PC-9 (cell line): ENCODE measurements at regions not wholly inside any gene's neighbourhood (a gene's known extent, or its start where the extent isn't known, plus 50 kb on each side); places are given as distances from the start of the nearest gene placed in this dataset.

Experiments used
- BruUV-seq: library from RNA; stranded (reverse); fragments of 400-500 nt; replicated peaks from 2 replicates; lab custom pipeline; 2021; lab: Mats Ljungman, UMichigan
- CTCF ChIA-PET: fragments of 300-600 bp; sonication (Branson Sonifier 250); formaldehyde crosslinking; loops from one replicate; lab custom pipeline; 2022; ENCODE audit warnings: antibody characterized with exemption; lab: Charles Lee
- POLR2A ChIA-PET: fragments of 300-600 bp; sonication (Branson Sonifier 250); formaldehyde crosslinking; loops from one replicate; lab custom pipeline; 2022; ENCODE audit warnings: antibody characterized with exemption; ENCODE audit not compliant: unreplicated experiment; lab: Charles Lee
- DNase-seq, 2 experiments: peaks; one replicate each; pipeline versions ENCODE4 v3.0.0 to v3.0.0-alpha.2; 2015 to 2022; ENCODE audit warnings: mixed read lengths in 1 of 2
- H2AFZ ChIP-seq: fragments of 200-600 bp; sonication (generic); 2 replicates; pipeline ENCODE4 v1.8.1; 2017; ENCODE audit warnings: antibody characterized with exemption
- H3F3A ChIP-seq: fragments of 200-600 bp; sonication (generic); 2 replicates; pipeline ENCODE4 v1.8.1; 2017; ENCODE audit warnings: antibody characterized with exemption, mild to moderate bottlenecking, low read depth; ENCODE audit not compliant: insufficient read depth
- H3K27ac ChIP-seq: fragments of 200-600 bp; sonication (generic); 2 replicates; pipeline ENCODE4 v1.6.1; 2016; ENCODE audit warnings: mixed run types
- H3K27me3 ChIP-seq: fragments of 200-600 bp; sonication (generic); 2 replicates; pipeline ENCODE4 v1.6.1; 2016; ENCODE audit warnings: low read depth, mixed run types; ENCODE audit not compliant: insufficient read depth
- H3K36me3 ChIP-seq: fragments of 200-600 bp; sonication (generic); 2 replicates; pipeline ENCODE4 v1.6.1; 2016; ENCODE audit warnings: low read depth, mixed run types
- H3K4me1 ChIP-seq: fragments of 200-600 bp; sonication (generic); replicated peaks from 2 replicates; pipeline ENCODE4 v1.6.1; 2016; ENCODE audit warnings: mixed run types; ENCODE audit not compliant: insufficient read depth
- H3K4me2 ChIP-seq: fragments of 200-600 bp; sonication (generic); 2 replicates; pipeline ENCODE4 v1.6.1; 2017; ENCODE audit warnings: mixed run types
- H3K4me3 ChIP-seq: fragments of 200-600 bp; sonication (generic); 2 replicates; pipeline ENCODE4 v1.6.1; 2016; ENCODE audit warnings: mixed run types
- H3K79me2 ChIP-seq: fragments of 200-600 bp; sonication (generic); 2 replicates; pipeline ENCODE4 v1.6.1; 2017; ENCODE audit warnings: low read depth, mixed run types
- H3K9me2 ChIP-seq: fragments of 200-600 bp; sonication (generic); 2 replicates; pipeline ENCODE4 v1.8.1; 2017; ENCODE audit warnings: mild to moderate bottlenecking; ENCODE audit not compliant: insufficient read depth
- H3K9me3 ChIP-seq: fragments of 200-600 bp; sonication (generic); 2 replicates; pipeline ENCODE4 v1.8.1; 2016; ENCODE audit warnings: low read depth; ENCODE audit not compliant: insufficient read depth
- H4K20me1 ChIP-seq: fragments of 200-600 bp; sonication (generic); 2 replicates; pipeline ENCODE4 v1.8.1; 2017; ENCODE audit not compliant: insufficient read depth
- EZH2 ChIP-seq: fragments of 200-600 bp; sonication (generic); IDR thresholded peaks from 2 replicates; pipeline ENCODE4 v1.8.0; 2017; ENCODE audit warnings: antibody characterized with exemption, low read depth
- intact Hi-C: fragments of 100-400 bp; cut with micrococcal nuclease; formaldehyde crosslinking; loops from one replicate; pipeline ENCODE4 v1.10.0; 2022; ENCODE audit not compliant: unreplicated experiment
- TF ChIP-seq, protein P1 (sequence below): fragments of 200-600 bp; sonication (generic); conservative IDR thresholded peaks from 2 replicates; pipeline ENCODE4 v1.6.1; 2017; ENCODE audit warnings: mixed run types, antibody characterized with exemption, mild to moderate bottlenecking, moderate library complexity

DNA sequence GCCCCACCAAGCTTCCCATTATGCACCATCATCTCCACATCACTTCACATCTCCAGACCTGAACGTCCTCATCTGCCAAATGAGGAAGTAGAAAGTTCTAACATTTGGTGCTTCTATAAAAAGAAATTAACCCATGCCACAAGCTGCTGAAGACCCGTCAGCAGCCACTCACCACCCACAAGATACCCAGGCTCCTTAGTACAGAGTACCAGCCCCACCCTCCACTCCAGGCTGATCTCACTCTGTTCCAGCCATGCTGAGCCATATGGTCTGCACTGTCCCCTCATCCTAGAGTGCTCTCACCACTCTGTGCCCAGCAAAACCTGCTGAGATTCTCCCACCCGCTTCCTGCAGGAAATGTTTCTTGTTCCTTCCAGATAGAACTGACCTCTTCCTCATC, 240.8 kb upstream of the PPARGC1A start:
- Histone ChIP-seq H3K27me3 (peaks cover 8% of the 10 kb centered on the region; the same call in 1 of the 2 replicates), H3K4me1 (no peaks in the 10 kb centered on the region), H3K36me3 (no peaks in the 10 kb centered on the region), H3K4me3 (no peak overlapping the region), H3F3A (no peaks in the 10 kb centered on the region), H3K4me2 (no peak overlapping the region), H3K79me2 (no peaks in the 10 kb centered on the region), H4K20me1 (no peaks in the 10 kb centered on the region), H3K9me2 (no peaks in the 10 kb centered on the region), H3K27ac (no peak overlapping the region), H2AFZ (no peak overlapping the region), H3K9me3 (no peaks in the 10 kb centered on the region)
- intact Hi-C loops: no loop called here
- TF ChIP-seq, protein P1, sequence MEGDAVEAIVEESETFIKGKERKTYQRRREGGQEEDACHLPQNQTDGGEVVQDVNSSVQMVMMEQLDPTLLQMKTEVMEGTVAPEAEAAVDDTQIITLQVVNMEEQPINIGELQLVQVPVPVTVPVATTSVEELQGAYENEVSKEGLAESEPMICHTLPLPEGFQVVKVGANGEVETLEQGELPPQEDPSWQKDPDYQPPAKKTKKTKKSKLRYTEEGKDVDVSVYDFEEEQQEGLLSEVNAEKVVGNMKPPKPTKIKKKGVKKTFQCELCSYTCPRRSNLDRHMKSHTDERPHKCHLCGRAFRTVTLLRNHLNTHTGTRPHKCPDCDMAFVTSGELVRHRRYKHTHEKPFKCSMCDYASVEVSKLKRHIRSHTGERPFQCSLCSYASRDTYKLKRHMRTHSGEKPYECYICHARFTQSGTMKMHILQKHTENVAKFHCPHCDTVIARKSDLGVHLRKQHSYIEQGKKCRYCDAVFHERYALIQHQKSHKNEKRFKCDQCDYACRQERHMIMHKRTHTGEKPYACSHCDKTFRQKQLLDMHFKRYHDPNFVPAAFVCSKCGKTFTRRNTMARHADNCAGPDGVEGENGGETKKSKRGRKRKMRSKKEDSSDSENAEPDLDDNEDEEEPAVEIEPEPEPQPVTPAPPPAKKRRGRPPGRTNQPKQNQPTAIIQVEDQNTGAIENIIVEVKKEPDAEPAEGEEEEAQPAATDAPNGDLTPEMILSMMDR: no peak
- no peak for TF ChIP-seq EZH2
- BruUV-seq: no TSS peak
- ChIA-PET CTCF (no interaction called here), POLR2A (no interaction called here)
- no peak for DNase-seq

DNA sequence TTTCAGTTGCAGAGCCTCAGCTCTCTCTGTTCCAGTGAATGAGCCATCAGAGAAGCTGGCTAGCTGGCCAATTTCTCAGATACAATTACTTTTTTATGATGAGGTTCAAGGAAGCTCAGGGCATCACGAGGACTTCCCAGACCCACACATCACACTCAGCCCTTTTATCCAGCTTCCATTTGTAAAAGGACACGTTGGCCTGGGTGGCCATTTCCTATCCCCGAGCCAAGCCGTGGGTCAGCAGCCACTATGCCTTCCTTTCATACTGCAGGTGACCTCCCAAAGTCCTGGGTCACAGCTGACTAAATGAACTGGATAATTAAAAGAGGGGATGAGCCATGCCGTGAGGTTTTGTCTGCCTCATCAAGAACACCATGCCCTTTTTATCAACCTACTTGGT, 236.9 kb upstream of the PPARGC1A start:
- CTCF ChIA-PET: no interaction called here
- Histone ChIP-seq H3K27ac (no peak overlapping the region), H3K79me2 (no peaks in the 10 kb centered on the region), H3K9me2 (no peaks in the 10 kb centered on the region), H3K9me3 (no peaks in the 10 kb centered on the region), H3K4me3 (no peak overlapping the region), H3K4me2 (no peak overlapping the region), H2AFZ (no peak overlapping the region), H3F3A (no peaks in the 10 kb centered on the region), H3K4me1 (no peaks in the 10 kb centered on the region), H3K27me3 (no peaks in the 10 kb centered on the region), H4K20me1 (no peaks in the 10 kb centered on the region), H3K36me3 (no peaks in the 10 kb centered on the region)
- POLR2A ChIA-PET: no interaction called here
- intact Hi-C loops: no loop called here
- DNase-seq: no peak
- TF ChIP-seq, protein P1: no peak
- TF ChIP-seq EZH2: no peak
- no TSS peak for BruUV-seq

GRCh38 chr4:24121395-24122175, 231.7 kb upstream of the PPARGC1A start:
- Histone ChIP-seq H4K20me1 (no peaks in the 10 kb centered on the region), H3K4me1 (no peaks in the 10 kb centered on the region), H3K27me3 (no peaks in the 10 kb centered on the region), H2AFZ (no peak overlapping the region), H3K27ac (no peak overlapping the region), H3F3A (no peaks in the 10 kb centered on the region), H3K4me3 (no peak overlapping the region), H3K9me3 (no peaks in the 10 kb centered on the region), H3K36me3 (no peaks in the 10 kb centered on the region), H3K9me2 (no peaks in the 10 kb centered on the region), H3K79me2 (no peaks in the 10 kb centered on the region), H3K4me2 (no peak overlapping the region)
- ChIA-PET CTCF (no interaction called here), POLR2A (no interaction called here)
- no peak for DNase-seq
- no TSS peak for BruUV-seq
- intact Hi-C loops: no loop called here
- no peak for TF ChIP-seq EZH2
- TF ChIP-seq, protein P1: no peak
